Activated CD8-positive, alpha-beta memory T cell treated with anti-CD3 and anti-CD28 coated beads for 36 hours (primary cell): ENCODE measurements at regions not wholly inside any gene's neighbourhood (a gene's known extent, or its start where the extent isn't known, plus 50 kb on each side); places are given as distances from the start of the nearest gene placed in this dataset.

ENCODE experiments used
- CTCF ChIA-PET: fragments of 350-600 bp; sonication (Branson Sonifier 250); formaldehyde crosslinking; loops from one replicate; lab custom pipeline; 2021; ENCODE audit warnings: antibody characterized with exemption; lab: Charles Lee
- POLR2A ChIA-PET: fragments of 350-600 bp; sonication (Branson Sonifier 250); formaldehyde crosslinking; loops from one replicate; lab custom pipeline; 2021; ENCODE audit warnings: antibody characterized with exemption; lab: Charles Lee

DNA sequence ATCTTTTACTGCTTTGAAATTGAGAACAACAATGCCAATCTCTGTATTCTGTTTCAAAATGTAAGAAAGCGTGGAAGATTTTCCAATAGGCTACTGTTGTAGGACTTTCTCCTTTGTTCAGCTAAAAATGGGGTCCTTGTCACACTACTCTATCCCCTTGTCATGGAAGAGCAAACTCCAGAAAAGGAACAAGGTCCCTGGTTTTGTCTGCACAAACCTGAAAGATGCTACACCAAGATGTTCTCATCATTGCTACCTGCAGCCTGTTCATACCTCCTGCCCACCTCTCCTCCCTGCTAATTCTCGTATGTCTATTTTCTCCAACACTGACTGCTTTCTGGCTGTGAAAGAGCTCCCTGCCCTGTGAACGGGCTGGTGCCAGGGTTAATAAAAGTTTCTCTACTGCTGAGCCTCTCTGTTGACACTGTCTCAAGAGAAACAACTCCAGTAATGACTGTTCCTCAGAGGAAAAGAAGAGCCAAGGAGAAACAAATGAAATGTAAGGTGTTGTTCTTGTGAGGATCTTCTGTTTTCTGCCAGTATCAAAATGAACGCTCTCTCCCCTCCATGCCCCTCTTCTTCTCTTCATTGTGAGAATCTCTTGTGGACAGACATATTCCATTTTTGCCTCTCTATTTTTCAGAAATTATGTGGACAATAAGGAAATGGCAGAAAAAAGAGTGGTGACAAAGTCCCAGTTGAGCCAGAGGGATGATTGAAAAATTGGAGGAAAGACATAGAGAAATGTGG, 287.1 kb downstream of the ADGB start:
- POLR2A ChIA-PET, result no interaction called here
- CTCF ChIA-PET, result no interaction called here

DNA sequence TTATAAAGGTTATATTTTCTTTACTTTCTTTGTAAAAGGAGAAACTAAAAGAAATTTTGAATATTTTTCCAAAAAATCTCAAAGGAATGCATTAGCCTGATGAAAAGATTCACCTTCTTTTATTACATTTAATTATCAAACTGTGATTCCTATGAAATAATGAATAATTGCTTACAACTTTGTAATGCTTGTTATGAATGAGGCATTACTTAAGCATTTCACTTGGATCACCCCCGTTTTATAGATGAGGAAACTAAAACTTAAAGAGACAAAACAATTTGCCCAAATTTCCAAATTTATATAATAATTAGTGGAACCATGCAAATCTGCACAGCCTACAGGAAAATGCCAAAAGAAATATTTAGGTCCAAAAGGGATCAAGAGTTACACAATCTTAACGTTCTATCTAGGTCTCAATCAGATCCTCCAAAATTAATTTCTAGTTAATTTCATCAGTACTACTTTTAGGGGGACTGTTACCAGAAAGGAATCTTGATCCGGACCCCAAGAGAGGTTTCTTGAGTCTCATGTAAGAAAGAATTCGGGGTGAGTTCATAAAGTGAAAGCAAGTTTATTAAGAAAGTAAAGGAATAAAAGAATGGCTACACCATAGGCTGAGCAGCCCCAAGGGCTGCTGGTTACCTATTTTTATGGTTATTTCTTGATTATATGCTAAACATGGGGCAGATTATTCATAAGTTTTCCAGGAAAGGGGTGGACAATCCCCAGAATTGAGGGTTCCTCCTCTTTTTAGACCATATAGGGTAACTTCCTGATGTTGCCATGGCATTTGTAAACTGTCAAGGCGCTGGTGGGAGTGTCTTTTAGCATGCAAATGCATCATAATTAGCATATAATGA, 288.0 kb downstream of the ADGB start:
- CTCF ChIA-PET, result no interaction called here
- POLR2A ChIA-PET, result no interaction called here

DNA sequence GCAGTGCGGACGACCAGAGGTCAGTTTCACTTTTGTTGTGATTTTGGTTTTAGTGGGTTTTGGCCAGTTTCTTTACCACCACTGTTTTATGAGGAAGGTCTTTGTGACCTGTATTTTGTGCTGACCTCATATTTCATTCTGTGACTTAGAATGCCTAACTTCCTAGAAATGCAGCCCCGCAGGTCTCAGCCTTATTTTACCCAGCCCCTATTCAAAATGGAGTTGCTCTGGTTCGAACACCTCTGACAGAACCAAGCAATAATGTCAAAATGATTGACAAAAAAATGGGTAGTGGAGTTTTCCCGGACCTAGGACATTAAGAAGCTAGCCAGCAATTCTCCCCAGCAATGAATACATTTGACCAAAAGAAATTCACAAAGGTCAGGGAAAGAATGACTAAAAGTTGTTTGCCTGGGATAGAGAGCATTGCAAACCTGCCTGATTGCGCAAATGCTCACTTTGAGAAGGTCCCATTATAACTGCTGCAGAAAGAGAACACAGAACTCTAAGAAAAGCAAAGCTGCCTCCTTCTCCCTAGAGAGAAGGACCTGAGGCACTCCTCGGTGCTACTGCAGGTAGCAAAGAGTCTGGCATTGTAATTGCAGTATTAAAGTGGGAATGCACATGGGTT, 288.8 kb downstream of the ADGB start:
- ChIA-PET POLR2A (no interaction called here), CTCF (no interaction called here)

DNA sequence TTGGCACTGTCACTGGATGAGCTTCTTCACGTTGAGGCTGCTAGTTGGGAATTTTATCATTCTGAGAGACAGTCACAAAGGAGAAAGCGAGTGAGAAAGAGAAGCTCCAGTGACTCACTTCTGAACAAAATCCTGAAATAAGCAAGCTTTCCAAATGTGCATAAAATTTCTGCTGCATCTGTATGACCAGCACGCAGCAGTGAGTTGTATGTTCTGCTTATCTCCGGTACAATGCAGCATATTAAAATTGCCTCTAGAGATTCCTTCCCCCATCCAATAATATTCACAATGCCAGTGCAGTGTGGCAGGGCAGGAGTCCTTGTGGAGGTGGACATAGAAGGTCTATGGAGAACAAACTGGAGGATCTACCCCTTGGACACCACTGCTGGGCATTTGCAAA, 290.5 kb downstream of the ADGB start:
- CTCF ChIA-PET, result no interaction called here
- POLR2A ChIA-PET, result no interaction called here

DNA sequence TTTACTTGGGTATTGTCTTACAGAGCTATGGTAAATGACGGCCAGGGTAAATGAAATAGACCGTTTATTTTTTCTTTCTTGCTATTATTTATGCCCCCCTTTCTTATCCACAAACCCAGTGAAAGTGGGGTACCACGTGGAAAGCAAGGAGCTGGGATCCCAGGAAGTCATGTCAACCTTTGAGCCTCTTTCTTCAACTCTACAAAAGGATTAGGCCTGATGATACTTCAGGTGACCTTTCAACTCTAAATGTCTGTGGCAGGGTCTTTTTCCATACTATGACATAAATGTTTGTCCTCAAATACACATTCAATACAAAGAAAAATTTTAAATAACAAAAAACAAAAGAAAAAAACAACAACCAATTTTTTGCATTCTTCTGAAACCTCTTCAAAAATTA, 291.4 kb downstream of the ADGB start:
- ChIA-PET POLR2A (no interaction called here), CTCF (no interaction called here)

DNA sequence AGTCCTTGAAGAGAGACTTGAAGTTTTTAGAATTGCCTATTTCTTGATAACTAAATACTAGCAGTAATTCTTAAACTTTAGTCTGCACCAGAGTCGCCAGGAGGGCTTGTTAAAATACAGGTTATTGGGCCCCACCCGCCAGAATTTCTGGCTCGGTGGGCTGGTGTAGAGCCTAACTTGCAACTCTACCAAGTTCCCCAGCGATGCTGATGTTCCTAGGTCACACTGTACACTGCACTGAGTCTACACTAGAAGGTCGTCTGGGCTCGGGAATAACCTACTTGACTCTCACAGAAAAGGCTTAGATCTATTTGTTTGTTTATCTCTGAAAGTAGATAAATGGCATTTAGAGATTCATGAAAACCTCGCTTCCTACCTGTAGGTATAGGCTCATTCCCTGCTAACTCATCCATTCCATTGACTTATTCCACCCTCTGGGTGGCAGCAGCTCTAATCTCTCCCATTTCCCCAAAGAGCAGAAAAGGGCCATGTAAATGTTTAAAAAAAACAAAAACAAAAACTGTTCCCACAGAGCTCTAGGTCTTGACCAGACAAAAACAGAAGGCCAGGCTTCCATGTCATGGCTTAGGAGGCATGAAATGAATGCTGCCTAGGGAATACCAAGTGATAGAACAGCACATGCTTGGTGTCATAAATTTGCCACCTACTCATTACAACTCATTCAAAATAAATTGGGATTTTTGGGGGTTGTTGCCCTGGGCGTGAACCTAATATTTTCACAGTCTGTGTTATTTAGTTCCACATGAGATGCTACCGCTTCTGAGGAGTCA, 292.1 kb downstream of the ADGB start:
- CTCF ChIA-PET, result no interaction called here
- POLR2A ChIA-PET, result no interaction called here

DNA sequence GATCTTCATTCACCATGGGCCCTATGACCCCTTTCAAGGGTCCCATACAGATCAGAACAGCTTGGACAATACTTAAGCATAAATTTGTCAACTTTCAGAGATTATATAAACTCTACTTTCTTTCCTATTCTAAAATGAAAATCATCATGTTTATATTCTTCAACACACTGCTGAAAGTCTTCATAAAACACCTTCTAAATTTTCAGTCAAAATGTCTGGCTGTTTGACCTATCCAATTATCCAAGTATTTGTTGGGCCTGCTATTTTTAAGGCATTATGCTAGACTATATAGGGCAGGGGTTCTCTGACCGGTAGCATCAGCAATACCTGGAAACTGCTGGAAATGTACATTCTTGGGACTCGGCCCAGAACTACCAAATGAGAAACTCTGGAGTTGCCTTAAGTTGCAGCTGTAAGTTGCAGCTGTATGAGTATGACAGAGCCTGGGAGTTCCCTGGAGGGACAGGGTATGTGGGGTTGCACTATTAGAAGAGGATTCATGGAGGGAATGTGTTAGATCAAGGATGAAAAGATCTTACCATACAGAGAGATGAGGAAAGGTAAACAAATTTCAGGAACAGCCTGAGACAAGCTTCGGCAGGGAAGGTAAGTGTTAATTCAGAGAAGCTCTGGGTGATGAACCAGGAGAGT, 293.0 kb downstream of the ADGB start:
- CTCF ChIA-PET, result no interaction called here
- POLR2A ChIA-PET, result no interaction called here

DNA sequence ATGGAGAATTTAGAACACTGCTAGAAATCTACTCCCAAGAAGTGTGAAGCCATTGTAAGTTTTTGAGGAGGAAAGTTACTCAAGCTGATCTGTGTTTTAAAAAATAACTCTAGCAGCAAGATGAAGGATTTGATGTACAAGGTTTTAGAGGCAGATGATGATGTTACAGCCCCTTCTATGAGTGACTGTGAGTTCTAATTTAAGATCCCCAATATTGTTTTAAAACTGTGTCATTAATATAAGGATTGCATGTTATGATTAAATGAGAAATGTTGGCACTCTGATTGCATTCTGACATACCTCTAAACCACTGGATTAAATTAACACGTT, 293.5 kb downstream of the ADGB start:
- CTCF ChIA-PET, result no interaction called here
- POLR2A ChIA-PET, result no interaction called here

DNA sequence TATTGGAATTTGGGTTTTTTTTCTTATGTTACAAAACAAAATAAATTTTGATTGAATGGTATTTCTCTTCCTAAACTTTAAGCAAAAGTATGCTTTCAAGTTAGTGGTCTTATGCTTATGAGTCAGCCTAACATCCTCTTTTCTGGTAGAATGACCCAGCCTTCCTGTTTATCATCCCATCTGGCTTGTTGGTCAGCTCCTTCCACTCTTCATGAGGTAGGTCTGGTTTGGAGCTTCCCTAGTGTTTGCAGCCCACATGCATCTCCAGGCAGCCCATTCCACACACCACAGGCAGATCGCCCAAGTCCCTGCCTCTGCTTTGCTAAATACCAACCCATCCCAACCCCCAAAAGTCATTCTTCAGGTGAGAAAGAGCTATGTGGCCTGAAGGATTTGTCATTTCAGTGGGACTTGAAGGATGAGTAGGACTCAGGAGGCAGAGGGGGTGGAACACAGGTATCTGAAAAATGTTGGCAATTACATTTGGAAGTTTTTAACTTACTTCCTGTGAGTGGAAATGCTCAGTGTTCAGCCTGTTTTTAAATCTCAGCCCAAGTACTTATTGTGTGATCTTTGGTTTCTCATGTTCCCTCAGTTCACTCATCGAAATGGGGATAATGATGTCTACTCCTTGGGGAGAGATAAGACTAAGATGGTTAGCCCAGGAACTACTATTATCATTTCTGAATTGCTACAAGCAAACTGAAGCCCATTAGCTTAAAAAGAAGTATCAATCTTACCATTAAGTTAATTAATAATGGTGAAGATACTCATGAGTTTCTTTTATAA, 294.0 kb downstream of the ADGB start:
- ChIA-PET POLR2A (no interaction called here), CTCF (no interaction called here)

DNA sequence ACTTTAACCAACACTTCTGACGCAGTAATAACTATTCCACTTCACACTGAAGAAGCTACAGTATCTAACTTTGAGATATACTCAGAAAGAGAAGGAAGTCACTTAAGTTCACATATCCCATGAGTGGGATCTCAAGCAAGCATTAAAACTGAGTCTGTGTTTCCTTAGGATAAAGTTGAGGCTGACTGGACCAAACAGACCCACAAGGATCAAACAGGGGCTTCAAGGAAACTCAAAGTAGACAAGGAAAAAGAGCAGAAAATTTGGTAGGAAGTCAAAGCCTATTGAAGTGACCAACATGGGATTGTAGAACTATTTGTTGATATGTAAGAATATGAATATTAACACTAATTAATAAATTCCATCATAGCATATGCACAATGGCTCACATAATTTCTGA, 294.9 kb downstream of the ADGB start:
- CTCF ChIA-PET, result no interaction called here

DNA sequence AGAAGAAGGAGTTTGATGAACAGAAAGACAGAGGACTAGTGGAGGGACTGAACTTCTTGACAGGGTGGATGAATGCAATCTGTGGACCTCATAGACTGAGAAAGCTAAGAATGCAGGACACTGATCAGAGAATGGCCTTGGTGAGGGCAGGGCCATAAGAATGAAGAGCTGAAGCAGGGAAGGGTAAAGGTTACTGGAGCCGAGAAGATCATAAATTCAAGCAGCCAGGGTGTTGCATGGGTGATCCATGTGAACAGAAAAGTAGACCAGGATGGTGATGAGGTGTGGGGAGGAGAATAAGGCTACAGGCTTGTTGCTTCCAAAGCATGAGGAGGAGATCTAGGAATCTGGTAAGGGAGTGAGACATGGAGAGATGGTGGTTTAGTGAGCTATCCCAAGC, 295.9 kb downstream of the ADGB start:
- ChIA-PET POLR2A (no interaction called here), CTCF (no interaction called here)

More for the DNA sequence above, 294.9 kb downstream of the ADGB start:
- POLR2A ChIA-PET, result no interaction called here

DNA sequence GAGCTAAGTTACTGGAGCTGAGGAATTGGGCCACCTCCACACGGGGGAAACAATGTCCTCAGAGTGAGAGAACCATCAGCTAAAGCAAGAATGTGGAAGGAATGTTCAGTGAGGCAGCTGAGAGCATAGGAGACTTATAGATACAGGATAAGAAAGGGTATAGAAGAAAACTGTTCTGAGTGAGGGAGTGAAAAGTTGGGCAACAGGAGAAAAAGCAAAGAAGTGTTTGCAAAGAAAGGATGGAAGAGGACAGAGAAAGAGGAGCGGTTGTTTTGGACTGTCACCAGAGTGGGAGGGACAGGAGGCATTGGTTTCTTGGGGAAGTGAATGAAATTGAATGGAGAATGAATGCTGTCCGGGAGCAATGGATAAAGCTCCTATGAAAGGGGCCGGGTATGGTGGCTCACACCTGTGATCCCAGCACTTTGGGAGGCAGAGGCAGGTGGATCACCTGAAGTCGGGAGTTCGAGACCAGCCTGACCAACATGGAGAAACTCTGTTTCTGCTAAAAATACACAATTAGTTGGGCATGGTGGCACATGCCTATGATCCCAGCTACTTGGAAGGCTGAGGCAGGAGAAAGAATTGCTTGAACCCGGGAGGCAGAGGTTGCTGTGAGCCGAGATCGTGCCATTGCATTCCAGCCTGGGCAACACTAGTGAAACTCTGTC, 296.5 kb downstream of the ADGB start:
- CTCF ChIA-PET, result no interaction called here

DNA sequence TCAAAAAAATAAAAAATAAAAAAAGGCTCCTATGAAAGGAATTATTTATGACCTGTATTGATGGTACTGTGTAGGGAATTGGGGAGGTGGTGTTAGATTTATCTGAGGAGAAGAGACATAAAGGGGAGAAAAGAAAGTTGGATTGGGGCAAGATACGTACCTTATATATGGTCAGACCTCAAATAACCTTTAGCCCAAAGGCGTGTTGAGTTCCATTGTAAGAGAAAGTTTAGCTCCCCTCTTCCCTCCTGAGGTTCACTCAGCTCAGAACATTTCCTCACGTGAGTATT, 296.9 kb downstream of the ADGB start:
- CTCF ChIA-PET, result no interaction called here
- POLR2A ChIA-PET, result no interaction called here

More for the DNA sequence above, 296.5 kb downstream of the ADGB start:
- POLR2A ChIA-PET, result no interaction called here

DNA sequence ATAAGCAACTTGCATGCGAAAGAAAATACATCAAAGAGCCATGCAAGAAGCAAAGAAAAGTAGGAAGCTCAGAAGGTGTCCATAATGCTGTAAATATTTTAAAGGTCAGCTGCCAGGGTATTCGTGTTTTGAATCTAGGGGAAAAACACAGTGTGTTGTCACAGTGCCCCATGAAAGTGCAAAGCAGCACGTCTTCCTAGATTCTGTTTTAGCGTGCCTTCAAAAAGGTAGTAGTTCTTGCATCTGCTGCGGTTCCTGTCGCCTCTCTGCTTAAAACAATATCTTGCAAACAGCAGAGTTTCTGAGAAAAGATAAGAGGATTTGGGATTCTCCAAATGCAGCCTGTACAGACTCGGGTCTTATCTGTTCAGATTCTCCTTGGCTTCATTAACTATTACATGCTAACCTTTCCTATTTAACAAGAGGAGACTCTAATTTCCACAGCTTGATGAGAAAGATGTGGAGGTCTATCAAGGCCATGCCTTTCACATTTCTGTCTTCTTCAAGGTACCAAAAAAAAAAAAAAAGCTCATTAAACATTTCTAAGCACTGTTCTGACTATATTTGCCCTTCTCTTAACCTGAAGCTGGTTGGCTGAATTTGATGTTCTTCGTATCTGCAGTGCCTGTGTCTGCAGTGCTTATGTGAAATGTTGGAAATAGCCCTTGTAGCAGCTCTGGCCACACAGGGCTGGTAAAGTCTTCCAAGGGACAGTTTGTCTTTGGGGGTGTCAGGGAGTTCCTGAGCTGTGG, 297.5 kb downstream of the ADGB start:
- ChIA-PET POLR2A (no interaction called here), CTCF (no interaction called here)

DNA sequence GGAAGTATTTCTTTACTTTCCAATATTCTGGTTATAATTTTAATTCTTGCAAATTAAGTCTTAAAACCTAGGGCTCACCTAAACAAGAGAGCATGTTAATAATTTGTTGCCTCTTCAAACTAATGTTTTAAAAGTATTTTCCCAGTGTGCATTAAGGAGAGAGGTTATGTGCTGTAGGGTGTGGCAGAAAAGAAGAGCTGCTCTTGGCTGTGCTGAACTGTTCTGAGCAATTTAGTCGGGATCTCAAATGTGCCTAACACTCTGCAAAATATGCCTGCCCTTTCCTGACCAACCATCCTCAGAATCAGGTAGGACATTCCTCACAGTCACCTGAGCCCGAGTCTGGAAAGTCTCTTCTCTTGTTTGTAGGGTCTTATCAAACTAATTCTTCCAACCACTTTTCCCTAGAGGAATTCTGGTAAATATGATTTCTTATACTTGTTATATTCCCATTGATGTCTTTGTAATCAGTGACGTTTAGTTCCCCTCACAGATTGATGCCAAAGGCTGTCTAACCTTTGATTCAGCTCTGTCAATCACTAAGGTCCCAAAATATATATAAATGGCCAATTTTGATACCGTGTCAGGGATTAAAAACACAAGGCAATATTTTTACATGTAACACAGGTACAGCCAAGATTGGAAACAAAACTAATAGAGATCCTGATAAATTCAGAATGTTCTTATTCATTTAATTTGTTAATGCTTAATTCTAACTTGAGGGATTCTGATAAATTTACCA, 298.4 kb downstream of the ADGB start:
- CTCF ChIA-PET, result no interaction called here
- POLR2A ChIA-PET, result no interaction called here

DNA sequence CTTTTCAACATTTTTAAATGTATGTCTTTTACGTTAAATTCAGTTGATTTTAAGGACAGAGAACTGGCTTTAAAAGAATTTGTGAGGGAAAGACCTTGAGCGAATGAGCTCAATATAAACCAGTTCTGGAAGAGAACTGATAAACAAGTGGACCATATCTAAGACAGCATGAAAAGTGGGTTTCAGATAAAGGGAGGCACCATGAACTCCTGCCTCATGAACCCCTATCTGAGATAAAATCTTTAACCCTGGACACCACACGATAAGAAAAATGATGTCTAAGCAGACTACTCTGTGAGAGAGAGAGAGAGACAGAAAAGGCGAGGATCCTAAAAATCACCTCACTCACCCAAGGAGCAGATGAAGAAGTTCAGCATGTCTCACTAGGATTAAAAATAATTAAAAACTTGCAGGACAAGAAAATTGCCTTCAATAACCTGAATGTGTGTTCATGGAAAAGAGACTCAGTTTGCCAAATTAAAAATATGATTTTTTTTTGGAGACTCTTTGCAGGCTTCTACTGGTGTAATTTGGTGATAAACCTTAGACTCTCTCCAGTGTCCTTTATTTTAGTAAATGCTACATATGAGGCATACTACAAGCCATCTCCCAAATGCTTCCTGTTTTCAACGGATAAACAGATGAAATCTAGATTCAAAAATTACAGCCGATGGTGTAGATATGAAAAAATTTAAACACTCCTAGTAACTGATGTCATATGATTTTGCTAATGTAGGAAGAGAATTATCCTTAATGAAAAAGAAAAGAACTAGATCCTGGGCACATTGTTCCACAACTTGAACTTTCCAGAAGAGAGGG, 299.5 kb downstream of the ADGB start:
- POLR2A ChIA-PET, result no interaction called here
- CTCF ChIA-PET, result no interaction called here
